Suppressor macrophage treated with lipopolysaccharide for 1 hour (primary cell): ENCODE measurements at regions not wholly inside any gene's neighbourhood (a gene's known extent, or its start where the extent isn't known, plus 50 kb on each side); places are given as distances from the start of the nearest gene placed in this dataset.
"Not testable (repeated sequence)": the region's sequence is repeated elsewhere in the genome, so short reads cannot be mapped to it uniquely, and the experiment has no call there.

ENCODE experiments used
- DNase-seq, 3 donors: peaks; one replicate each; pipeline ENCODE4 v3.0.0-alpha.2; 2020 to 2022

DNA sequence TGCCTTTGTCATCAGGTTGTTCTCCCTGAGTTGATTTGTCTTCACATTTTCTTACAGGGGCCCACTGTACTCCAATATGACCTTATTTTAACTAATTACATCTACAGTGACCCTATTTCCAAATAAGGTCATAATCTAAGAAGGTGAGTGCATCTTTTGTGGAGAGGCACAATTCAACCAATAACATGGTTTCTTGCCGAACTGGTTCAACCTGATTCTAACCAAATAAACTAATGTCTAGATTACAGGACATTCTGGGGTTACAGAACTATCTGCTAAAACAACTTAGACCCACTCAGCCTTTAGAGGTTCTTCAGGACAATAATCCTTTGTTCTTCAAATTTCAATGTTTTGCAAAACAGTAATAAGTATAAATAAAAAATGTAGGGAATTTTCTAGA lies 496.5 kb upstream of the SOX11 start:
- DNase-seq, result no peak

- DNase-seq, result no peak
Measured at GRCh38 chr2:5203134-5203755, 488.9 kb upstream of the SOX11 start.

DNA sequence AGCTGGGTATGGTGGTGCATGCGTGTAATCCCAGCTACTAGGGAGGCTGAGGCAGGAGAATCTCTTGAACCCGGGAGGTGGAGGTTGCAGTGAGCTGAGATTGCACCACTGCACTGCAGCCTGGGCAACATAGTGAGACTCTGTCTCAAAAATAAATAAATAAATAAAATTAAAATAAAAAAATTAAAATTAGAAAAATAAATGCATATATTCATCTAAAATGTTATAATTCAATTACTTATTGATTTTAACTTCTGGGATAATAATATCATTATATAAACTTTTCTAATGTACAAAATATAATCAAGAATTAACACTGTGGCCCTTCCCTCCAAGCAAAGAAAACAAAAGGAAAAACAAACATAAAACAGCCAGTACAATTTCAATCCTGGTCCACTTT lies 485.4 kb upstream of the SOX11 start:
- not testable (repeated sequence) for DNase-seq

DNA sequence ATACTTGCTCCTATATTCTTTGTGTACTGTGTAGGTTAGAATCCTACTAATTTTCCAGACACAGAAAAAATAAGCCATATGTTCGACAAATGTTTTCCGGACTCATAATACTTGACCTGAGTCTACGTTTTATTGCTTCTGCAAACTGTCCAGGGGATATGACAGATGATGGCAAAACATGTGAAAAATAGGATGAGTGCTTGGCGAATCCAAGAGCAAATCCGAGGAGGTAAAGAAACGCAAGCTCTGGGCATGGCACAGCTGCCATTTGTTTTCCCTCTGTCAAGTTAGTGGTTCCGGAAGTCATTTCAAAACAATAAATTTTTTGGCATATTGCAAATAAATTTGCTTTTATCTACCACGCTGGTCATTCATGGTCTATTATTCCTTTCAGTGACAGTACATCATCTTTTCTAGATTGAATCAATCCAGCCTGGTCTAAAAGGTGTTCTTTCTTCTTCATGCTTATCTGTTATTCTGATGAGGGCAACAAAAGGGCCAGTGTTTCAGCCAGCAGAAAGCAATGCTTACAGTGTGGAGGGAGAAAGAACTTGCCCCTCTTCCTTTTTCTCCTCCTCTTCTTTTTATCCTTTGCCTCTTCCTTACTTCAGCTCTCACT lies 476.1 kb upstream of the SOX11 start:
- no peak for DNase-seq

- DNase-seq, result no peak
Measured at GRCh38 chr2:5227062-5227699, 465.0 kb upstream of the SOX11 start.

DNA sequence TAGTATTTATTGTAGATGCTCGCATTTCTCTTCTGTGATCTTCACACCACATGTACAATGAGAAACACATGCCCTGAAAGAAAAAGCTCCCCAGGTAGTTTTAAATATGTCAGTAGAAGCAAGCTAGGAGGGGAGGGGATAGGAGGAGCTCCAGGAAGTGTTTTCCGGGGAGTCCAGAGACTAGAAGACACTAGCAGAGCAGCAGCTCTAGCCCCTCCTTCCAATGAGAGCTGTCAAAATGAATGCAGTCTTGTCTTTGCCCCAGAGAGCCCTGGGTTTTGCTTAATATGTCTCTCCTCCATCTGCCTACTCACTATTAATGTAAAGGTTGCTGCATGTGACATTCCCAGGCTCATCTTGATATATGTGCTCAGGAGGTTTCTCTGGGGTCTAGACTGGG lies 462.6 kb upstream of the SOX11 start:
- DNase-seq, result no peak

DNA sequence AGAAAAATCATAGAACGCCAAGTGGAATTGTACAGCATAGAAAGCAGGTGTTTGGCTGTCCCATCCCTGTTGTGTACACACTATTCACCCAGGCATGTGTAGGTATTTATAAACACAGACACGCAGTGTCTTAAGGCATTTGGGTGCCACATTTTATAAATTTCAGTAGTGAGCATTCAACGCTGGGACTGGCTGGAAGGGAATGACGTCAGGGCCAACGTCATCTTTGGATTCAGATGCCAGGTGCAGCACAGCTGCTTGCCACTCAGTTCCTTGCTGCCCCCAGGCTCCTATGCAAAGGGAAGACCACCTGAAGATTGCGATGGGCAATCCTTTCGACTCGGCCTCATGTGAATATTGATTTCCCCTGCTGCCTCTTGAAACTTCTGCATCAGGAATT lies 461.7 kb upstream of the SOX11 start:
- no peak for DNase-seq

GRCh38 chr2:5230855-5231254 lies 461.3 kb upstream of the SOX11 start:
- DNase-seq, result no peak

DNA sequence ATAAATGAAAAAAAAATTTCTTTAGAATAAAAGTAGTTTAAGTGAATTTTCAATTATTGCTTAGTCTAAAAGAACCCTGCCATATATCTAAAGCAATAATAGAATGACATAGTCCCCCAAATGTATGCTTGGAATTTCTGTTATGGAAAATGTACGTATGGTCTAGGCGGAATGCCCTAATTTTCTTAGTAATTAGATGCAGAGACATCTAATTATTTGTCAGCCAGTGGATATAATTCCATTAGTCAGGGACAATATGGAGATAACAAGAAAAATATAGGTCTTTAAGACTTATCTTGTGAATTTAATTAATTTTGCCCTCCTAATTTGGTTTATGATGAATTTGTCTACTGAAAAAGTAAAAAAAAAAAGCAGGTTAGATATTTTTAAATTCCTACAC lies 460.9 kb upstream of the SOX11 start:
- no peak for DNase-seq

- DNase-seq, result no peak
Measured at GRCh38 chr2:5234563-5234962, 457.6 kb upstream of the SOX11 start.

GRCh38 chr2:5235701-5236100 lies 456.5 kb upstream of the SOX11 start:
- DNase-seq, result no peak

DNA sequence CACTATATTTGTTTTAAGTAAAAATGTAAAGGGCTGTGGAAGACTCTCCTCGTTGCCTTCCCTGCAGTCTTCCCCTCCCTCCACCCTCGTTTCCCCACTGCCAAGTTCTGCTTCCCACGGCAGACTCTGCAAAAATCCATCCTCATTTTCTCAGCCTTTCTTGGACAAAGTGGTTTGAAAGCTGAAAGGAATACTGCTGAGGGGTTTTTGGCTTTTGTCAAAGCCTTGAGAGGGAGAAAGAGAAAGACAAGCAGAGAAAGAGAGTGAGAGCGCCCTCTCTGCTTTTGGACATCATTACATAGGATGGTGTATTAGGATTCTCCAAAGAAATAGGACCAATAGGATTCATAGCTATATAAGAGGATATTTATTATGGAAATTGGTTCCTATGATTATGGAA lies 455.9 kb upstream of the SOX11 start:
- DNase-seq, result no peak

DNA sequence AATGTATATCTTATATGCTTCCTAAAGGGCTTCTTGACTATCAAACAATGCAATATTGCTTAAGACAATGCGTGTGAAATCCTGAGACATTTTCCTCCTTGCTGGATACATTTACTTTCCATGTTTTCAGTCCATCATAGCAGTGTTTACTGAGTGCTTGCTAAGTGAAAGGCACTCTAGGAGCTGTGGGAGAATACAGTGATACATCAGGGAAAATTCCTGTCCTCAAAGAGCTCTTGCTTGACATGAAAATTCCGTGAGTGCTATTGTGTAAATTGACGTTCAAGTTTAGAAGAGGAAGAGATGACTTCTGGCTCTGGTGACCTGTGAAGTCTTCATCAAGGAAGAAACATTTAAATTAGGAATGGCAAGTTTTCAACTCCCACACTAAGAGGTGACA lies 449.4 kb upstream of the SOX11 start:
- DNase-seq, result no peak

- no peak for DNase-seq
Measured at GRCh38 chr2:5250482-5250881, 441.7 kb upstream of the SOX11 start.

- no peak for DNase-seq
Measured at GRCh38 chr2:5253263-5253662, 438.9 kb upstream of the SOX11 start.

DNA sequence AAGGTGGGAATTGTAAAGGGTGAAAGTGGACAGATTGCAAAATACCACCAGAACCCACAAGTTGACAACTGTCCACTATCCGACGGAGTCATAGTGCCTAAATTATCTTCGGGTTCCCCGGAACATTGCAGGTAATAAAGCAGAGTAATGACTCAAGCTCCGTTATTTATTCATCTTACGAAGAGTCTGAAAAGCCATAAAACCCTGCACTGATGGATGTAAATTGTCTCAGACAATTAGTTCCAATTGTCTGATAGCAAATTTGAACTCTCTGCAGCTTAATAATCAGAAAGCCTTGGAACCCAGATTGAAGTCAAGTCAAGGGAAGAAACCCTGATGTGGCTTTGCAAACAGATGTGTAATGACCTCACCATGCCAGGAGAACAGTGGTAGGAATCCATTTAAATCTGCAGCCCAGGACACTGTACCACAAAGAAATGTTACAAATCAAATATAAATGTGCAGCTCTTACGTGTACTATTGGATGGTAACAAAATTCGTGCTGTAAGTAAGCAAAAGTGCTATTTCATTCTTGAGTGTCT lies 437.3 kb upstream of the SOX11 start:
- no peak for DNase-seq

DNA sequence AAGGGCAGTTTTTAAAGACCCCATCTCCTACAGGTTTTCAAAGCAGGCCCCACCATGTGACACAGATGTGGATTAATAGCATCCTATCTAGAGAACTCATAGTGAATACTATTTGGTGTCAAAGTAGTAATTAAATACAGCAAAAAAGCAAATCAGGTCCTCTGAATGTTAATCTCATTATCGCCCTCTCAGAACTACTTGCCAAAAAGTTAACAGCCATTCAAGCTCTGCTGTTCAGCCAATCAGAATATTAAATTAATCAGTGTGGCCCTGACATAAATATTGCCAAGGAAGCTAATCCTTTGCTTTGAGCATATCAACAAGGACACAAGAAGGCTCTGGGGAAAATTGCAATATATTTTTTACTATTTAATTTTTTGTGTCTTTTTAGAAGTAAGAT lies 428.9 kb upstream of the SOX11 start:
- no peak for DNase-seq

- DNase-seq, result no peak
Measured at GRCh38 chr2:5264361-5264760, 427.8 kb upstream of the SOX11 start.

DNA sequence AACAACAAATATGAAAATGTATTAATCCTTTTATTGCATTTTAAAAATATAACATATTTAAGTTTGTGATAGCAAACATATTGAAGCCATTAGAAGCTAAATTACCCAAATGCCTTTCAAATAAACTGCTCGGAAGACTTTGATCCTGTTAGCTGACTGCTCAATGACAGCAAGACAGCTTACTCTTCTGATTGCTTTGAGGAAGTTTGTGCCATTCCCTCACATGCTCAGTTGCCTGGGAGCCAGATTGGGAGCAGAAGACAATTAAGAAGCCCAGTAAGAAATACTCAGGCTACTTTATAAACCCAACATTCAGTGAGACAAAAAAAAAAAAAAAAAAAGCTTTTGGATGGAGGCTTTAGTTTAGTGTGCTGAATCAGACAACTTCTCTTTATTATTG lies 407.1 kb upstream of the SOX11 start:
- DNase-seq, result no peak

GRCh38 chr2:5285872-5286769 lies 406.1 kb upstream of the SOX11 start:
- no peak for DNase-seq

DNA sequence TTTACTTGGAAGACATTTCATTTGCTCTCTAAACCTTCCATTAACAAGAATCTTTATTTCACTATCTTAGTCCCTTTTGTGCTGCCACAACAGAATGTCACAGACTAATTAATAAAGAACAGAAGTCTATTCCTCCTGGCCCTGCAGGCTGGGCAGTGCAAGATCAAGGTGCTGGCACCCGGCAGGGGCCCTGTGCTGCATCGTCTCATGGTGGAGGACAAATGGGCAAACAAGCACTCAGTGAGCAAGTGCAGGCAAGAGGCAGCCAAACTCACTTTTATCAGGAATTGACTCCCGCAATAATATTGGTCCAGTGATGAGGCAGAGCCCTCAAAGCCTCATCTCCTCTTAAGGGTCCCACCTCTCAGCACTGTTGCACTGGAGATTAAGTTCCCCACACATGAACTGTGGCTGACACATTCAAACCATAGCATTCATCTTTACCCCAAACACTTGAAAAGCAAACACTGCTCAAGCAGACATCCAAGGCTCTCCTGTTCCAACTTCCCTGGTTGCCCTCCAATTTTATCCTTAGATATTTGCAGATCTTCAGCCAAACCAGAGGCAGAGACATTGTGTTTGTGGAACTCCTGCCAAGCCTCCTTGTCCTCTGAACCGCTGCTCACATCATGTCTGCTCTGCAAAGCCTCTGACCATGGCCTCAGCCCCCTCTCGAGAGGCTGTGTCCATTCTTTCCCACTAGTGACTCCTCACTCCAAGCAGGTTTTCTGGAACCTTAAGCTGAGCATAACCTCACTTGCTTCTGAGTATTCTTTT lies 404.4 kb upstream of the SOX11 start:
- no peak for DNase-seq

- no peak for DNase-seq
Measured at GRCh38 chr2:5290900-5291546, 401.2 kb upstream of the SOX11 start.
